ENCODE measurements at regions not wholly inside any gene's neighbourhood (a gene's known extent, or its start where the extent isn't known, plus 50 kb on each side); places are given as distances from the start of the nearest gene placed in this dataset.

GRCh38 chr10:124346831-124347230 is 71.9 kb downstream of the OAT start:
- H3K27ac Mint-ChIP-seq, result no peak overlapping the region
- no peak for ATAC-seq
- no peak for DNase-seq (ENCODE audit: low spot score in 2 of 2)
- H3K36me3 Mint-ChIP-seq, result no peaks in the 10 kb centered on the region
- H3K4me1 Mint-ChIP-seq, result peaks cover 12% of the 10 kb centered on the region
- H3K9me3 Mint-ChIP-seq, result no peaks in the 10 kb centered on the region
- no peak overlapping the region for H3K4me3 Mint-ChIP-seq

GRCh38 chr10:124345521-124345920 is 73.2 kb downstream of the OAT start:
- no peaks in the 10 kb centered on the region for H3K9me3 Mint-ChIP-seq
- DNase-seq (ENCODE audit: low spot score in 2 of 2), result no peak
- H3K4me1 Mint-ChIP-seq, result peaks cover 23% of the 10 kb centered on the region
- H3K27ac Mint-ChIP-seq, result no peak overlapping the region
- no peak overlapping the region for H3K4me3 Mint-ChIP-seq
- H3K36me3 Mint-ChIP-seq, result no peaks in the 10 kb centered on the region
- ATAC-seq, result no peak

GRCh38 chr10:124344931-124345330 is 73.8 kb downstream of the OAT start:
- Mint-ChIP-seq H3K4me3 (no peak overlapping the region), H3K9me3 (no peaks in the 10 kb centered on the region), H3K4me1 (peaks cover 23% of the 10 kb centered on the region), H3K27ac (no peak overlapping the region), H3K36me3 (no peaks in the 10 kb centered on the region)
- DNase-seq (ENCODE audit: low spot score in 2 of 2) (no peak), ATAC-seq (no peak)

- Mint-ChIP-seq H3K36me3 (no peaks in the 10 kb centered on the region), H3K9me3 (no peaks in the 10 kb centered on the region), H3K4me1 (peaks cover 23% of the 10 kb centered on the region), H3K4me3 (no peak overlapping the region), H3K27ac (no peak overlapping the region)
- DNase-seq (ENCODE audit: low spot score in 2 of 2), result no peak
- no peak for ATAC-seq
Observed at GRCh38 chr10:124344266-124344590, 74.5 kb downstream of the OAT start.

GRCh38 chr10:124343351-124344265 is 75.1 kb downstream of the OAT start:
- Mint-ChIP-seq H3K4me3 (no peak overlapping the region), H3K4me1 (peaks cover 23% of the 10 kb centered on the region), H3K9me3 (no peaks in the 10 kb centered on the region), H3K27ac (peak overlapping the region; percentile 2), H3K36me3 (no peaks in the 10 kb centered on the region)
- no peak for ATAC-seq
- no peak for DNase-seq (ENCODE audit: low spot score in 2 of 2)

- ATAC-seq (no peak), DNase-seq (ENCODE audit: low spot score in 2 of 2) (no peak)
- Mint-ChIP-seq H3K36me3 (no peaks in the 10 kb centered on the region), H3K27ac (peak overlapping the region; percentile 2), H3K4me1 (peaks cover 23% of the 10 kb centered on the region), H3K9me3 (no peaks in the 10 kb centered on the region), H3K4me3 (no peak overlapping the region)
Observed at GRCh38 chr10:124342821-124343170, 75.9 kb downstream of the OAT start.

- Mint-ChIP-seq H3K36me3 (no peaks in the 10 kb centered on the region), H3K9me3 (no peaks in the 10 kb centered on the region), H3K4me3 (no peak overlapping the region), H3K27ac (peak overlapping the region; percentile 76), H3K4me1 (peaks cover 23% of the 10 kb centered on the region)
- ATAC-seq (no peak), DNase-seq (ENCODE audit: low spot score in 2 of 2) (no peak)
Observed at GRCh38 chr10:124342136-124342820, 76.4 kb downstream of the OAT start.

- ATAC-seq, result peak; percentile 97
- Mint-ChIP-seq H3K4me3 (peak overlapping the region; percentile 49), H3K27ac (peak overlapping the region; percentile 76), H3K4me1 (peaks cover 23% of the 10 kb centered on the region), H3K9me3 (no peaks in the 10 kb centered on the region), H3K36me3 (no peaks in the 10 kb centered on the region)
- DNase-seq (ENCODE audit: low spot score in 2 of 2), result peak; percentile 21 to 60
Observed at GRCh38 chr10:124341768-124342135, 77.0 kb downstream of the OAT start.

GRCh38 chr10:124340033-124340760 is 78.5 kb downstream of the OAT start:
- Mint-ChIP-seq H3K36me3 (no peaks in the 10 kb centered on the region), H3K4me1 (peaks cover 23% of the 10 kb centered on the region), H3K9me3 (no peaks in the 10 kb centered on the region), H3K27ac (no peak overlapping the region), H3K4me3 (no peak overlapping the region)
- DNase-seq (ENCODE audit: low spot score in 2 of 2) (no peak), ATAC-seq (no peak)

- DNase-seq (ENCODE audit: low spot score in 2 of 2) (no peak), ATAC-seq (no peak)
- Mint-ChIP-seq H3K9me3 (no peaks in the 10 kb centered on the region), H3K4me3 (no peak overlapping the region), H3K27ac (no peak overlapping the region), H3K36me3 (no peaks in the 10 kb centered on the region), H3K4me1 (peaks cover 23% of the 10 kb centered on the region)
Observed at GRCh38 chr10:124339119-124340032, 79.3 kb downstream of the OAT start.

- Mint-ChIP-seq H3K4me1 (peaks cover 23% of the 10 kb centered on the region), H3K27ac (peak overlapping the region; percentile 8), H3K9me3 (no peaks in the 10 kb centered on the region), H3K36me3 (no peaks in the 10 kb centered on the region), H3K4me3 (no peak overlapping the region)
- no peak for ATAC-seq
- DNase-seq (ENCODE audit: low spot score in 2 of 2), result no peak
Observed at GRCh38 chr10:124338276-124338925, 80.3 kb downstream of the OAT start.

- ATAC-seq (no peak), DNase-seq (ENCODE audit: low spot score in 2 of 2) (no peak)
- H3K4me3 Mint-ChIP-seq, result no peak overlapping the region
- H3K9me3 Mint-ChIP-seq, result peaks cover 9% of the 10 kb centered on the region
- H3K27ac Mint-ChIP-seq, result no peak overlapping the region
- no peaks in the 10 kb centered on the region for H3K36me3 Mint-ChIP-seq
- peaks cover 4% of the 10 kb centered on the region for H3K4me1 Mint-ChIP-seq
Observed at GRCh38 chr10:124336186-124336585, 82.5 kb downstream of the OAT start.

GRCh38 chr10:124333931-124334330 is 84.8 kb downstream of the OAT start:
- H3K36me3 Mint-ChIP-seq, result no peaks in the 10 kb centered on the region
- H3K4me1 Mint-ChIP-seq, result no peaks in the 10 kb centered on the region
- H3K9me3 Mint-ChIP-seq, result peaks cover 10% of the 10 kb centered on the region
- H3K4me3 Mint-ChIP-seq, result no peak overlapping the region
- no peak for DNase-seq (ENCODE audit: low spot score in 2 of 2)
- ATAC-seq, result no peak
- H3K27ac Mint-ChIP-seq, result no peak overlapping the region

- no peak for ATAC-seq
- H3K4me3 Mint-ChIP-seq, result no peak overlapping the region
Observed at GRCh38 chr10:124332426-124332825, 86.3 kb downstream of the OAT start.

More at GRCh38 chr10:124332426-124332825, 86.3 kb downstream of the OAT start:
- peaks cover 10% of the 10 kb centered on the region for H3K9me3 Mint-ChIP-seq
- no peak for DNase-seq (ENCODE audit: low spot score in 2 of 2)
- no peaks in the 10 kb centered on the region for H3K36me3 Mint-ChIP-seq
- no peak overlapping the region for H3K27ac Mint-ChIP-seq
- H3K4me1 Mint-ChIP-seq, result no peaks in the 10 kb centered on the region

All from stimulated activated effector memory CD8-positive, alpha-beta T cell treated with anti-CD3 and anti-CD28 coated beads, Interleukin-12 subunit alpha, Interleukin-12 subunit beta, amount 100 ng/mL, for 72 hours (primary cell).